GM13976 (cell line): ENCODE measurements at regions not wholly inside any gene's neighbourhood (a gene's known extent, or its start where the extent isn't known, plus 50 kb on each side); places are given as distances from the start of the nearest gene placed in this dataset.

ENCODE experiments used
- DNase-seq: peaks from one replicate; pipeline ENCODE4 v3.0.0; 2012; ENCODE audit warnings: low spot score
- CTCF ChIP-seq: IDR thresholded peaks from 2 replicates; pipeline ENCODE4 v1.5.1; 2012; ENCODE audit warnings: borderline replicate concordance, mild to moderate bottlenecking; ENCODE audit not compliant: insufficient read depth; ENCODE audit errors: extremely low read depth, missing control alignments, control extremely low read depth
- in situ Hi-C: fragments of 300-500 bp; cut with MboI; formaldehyde crosslinking; loops from one replicate; pipeline ENCODE4 v1.12.0; 2022; ENCODE audit warnings: low sequenced_read_pairs, mixed read lengths, inconsistent platforms; ENCODE audit not compliant: unreplicated experiment

GRCh38 chr18:67354091-67354490 is 162.4 kb downstream of the DSEL start:
- in situ Hi-C loops: no loop called here
- DNase-seq: no peak
- no peak for TF ChIP-seq CTCF

- no peak for TF ChIP-seq CTCF
- in situ Hi-C loops: no loop called here
- DNase-seq: no peak
Measured at GRCh38 chr18:67347438-67347837, 169.1 kb downstream of the DSEL start.

- in situ Hi-C loops: no loop called here
- no peak for TF ChIP-seq CTCF
- DNase-seq: no peak
Measured at GRCh38 chr18:67342159-67342558, 174.4 kb downstream of the DSEL start.

- TF ChIP-seq CTCF: no peak
- no peak for DNase-seq
- in situ Hi-C loops: no loop called here
Measured at GRCh38 chr18:67337696-67338095, 178.8 kb downstream of the DSEL start.

- in situ Hi-C loops: no loop called here
- no peak for TF ChIP-seq CTCF
- DNase-seq: no peak
Measured at GRCh38 chr18:67331857-67332256, 184.7 kb downstream of the DSEL start.

GRCh38 chr18:67319109-67319508 is 197.4 kb downstream of the DSEL start:
- TF ChIP-seq CTCF: no peak
- no peak for DNase-seq
- in situ Hi-C loops: no loop called here

- TF ChIP-seq CTCF: no peak
- no peak for DNase-seq
- in situ Hi-C loops: no loop called here
Measured at GRCh38 chr18:67318651-67319050, 197.9 kb downstream of the DSEL start.
